GM19468 (cell line): ENCODE measurements at regions not wholly inside any gene's neighbourhood (a gene's known extent, or its start where the extent isn't known, plus 50 kb on each side); places are given as distances from the start of the nearest gene placed in this dataset.

ENCODE experiments used
- ATAC-seq: cut with Tn5 transposase; IDR thresholded peaks from one replicate; pipeline ENCODE4 v1.9.1; 2021; ENCODE audit warnings: mild to moderate bottlenecking, moderate library complexity, moderate number of reproducible peaks; ENCODE audit not compliant: unreplicated experiment; ENCODE audit errors: extremely low read depth

DNA sequence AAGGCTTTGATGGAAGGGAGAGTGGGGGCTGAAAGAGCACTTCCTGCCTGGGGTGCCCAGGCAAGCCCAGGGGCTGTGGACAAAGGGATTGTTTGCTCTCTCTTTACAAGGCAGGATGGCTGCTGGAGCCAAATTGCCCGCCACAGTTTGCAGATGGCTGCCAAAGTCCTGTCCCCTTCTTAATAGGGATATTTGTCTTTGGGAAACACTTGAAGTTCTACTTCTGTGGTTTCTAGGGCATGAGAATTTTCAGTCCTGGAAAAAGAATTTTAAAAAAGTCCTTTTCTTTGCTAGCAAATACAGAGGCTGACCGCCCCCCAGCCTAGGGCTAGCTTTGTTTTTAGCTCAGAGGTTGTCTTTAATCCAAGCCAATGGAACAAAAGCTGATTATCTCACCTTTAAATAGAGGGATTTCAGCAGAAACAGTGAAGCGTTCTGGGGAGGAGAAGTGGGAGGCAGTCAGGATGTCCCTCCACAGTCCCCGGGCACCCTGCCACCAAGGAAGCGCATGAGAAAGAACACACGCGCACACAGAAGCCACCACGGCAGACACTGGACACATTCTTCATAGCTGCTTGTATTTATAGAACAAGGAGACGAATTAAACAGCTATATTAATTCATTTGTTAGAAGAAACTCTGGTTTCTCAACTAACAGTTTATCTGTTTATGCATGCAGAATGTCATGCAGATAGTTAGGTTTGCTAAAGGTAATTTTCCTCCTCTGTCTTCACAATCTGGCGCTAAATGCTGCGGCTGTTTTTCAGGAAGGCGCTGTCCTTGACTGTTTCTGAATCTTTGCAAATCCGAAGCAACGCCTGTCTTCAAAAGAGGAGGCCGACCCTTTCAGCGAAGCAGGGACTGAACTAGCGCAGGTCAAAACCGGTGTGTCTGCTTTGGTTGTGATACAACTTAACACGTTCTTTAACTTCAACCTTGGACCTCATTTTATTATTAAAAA is 736.9 kb downstream of the QKI start:
- ATAC-seq, result no peak

DNA sequence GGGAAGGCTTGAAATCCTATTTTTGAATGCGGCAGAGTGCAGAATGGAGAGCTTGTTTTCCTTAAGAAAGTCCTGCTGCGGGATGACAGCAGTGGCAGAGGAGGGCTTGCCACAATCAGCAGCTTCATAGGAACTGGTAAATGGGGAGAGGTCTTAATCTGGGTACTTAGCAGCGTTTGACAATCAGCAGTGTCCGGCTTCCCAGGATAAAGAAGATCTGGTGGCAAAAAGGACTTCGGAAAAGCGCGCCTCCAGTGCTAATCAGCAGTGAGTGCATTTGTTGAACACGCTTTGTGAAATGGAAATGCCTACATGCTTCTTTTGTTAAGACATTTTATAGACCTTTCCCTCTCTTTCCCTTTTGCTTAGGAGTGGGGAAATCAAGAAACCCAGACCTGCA is 735.7 kb downstream of the QKI start:
- no peak for ATAC-seq

DNA sequence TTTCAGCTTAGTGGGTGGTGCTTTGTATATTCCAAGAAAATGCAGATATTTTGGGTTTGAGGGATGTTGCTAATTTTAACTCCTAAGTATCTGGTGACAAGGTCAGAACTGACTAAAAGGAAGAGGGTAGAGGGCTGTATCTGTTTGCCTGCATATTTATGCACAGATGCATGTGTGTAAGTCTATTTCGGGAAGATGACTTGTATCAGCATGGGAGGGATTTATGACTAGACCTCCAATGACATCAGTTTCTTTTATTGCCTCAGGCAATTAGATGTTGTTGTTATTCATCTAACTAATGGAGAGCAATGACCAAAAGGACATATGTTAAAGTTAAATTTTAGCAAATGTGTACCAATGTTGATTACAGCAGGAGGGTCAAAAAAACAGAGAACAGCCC is 734.3 kb downstream of the QKI start:
- no peak for ATAC-seq

GRCh38 chr6:164144316-164144715 is 729.8 kb downstream of the QKI start:
- ATAC-seq, result no peak

- ATAC-seq, result no peak
Measured at GRCh38 chr6:164142322-164142721, 727.8 kb downstream of the QKI start.

GRCh38 chr6:164135511-164136132 is 721.1 kb downstream of the QKI start:
- no peak for ATAC-seq

GRCh38 chr6:164133095-164133494 is 718.6 kb downstream of the QKI start:
- no peak for ATAC-seq

- ATAC-seq, result no peak
Measured at GRCh38 chr6:164130585-164130984, 716.1 kb downstream of the QKI start.

DNA sequence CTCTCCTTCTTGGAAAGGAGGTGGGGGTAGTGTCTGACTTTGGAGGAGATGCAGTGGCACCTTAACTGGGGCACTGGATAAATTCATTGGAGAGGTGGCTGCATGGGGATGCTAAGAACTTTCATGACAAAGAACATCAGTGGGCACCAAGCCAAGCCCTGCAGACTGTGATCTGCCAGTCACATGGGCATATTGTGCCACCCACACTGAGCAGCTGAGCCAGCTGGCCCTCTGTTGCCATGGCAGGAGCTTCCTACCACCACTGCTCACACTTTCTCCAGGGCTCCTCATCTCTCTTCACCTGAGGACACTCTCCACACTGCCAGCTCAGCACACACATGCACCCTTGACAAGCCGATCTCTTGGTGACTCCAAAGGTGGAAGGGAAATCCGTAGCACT is 715.6 kb downstream of the QKI start:
- ATAC-seq, result no peak

DNA sequence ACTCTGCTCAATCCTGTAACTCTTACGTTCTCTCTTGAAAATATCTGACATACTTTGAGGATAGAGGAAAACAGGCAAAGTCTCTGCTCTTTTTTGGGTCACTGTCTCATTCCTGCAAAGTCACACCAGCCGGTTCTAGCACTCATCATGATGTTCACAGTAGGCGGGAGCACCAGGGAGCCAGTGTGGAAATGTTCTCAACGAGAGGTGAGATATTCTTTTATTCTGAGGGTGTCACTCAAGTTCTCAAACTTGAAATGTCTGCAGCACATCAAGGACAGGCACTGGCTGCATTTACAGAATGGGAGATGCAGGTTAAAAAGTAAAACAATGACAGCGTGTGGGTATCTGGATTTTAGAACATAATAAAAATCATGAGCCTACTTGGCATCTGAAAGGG is 714.7 kb downstream of the QKI start:
- no peak for ATAC-seq

- ATAC-seq, result no peak
Measured at GRCh38 chr6:164128101-164128500, 713.6 kb downstream of the QKI start.

GRCh38 chr6:164124986-164125385 is 710.5 kb downstream of the QKI start:
- ATAC-seq, result no peak

- no peak for ATAC-seq
Measured at GRCh38 chr6:164124473-164124872, 710.0 kb downstream of the QKI start.

DNA sequence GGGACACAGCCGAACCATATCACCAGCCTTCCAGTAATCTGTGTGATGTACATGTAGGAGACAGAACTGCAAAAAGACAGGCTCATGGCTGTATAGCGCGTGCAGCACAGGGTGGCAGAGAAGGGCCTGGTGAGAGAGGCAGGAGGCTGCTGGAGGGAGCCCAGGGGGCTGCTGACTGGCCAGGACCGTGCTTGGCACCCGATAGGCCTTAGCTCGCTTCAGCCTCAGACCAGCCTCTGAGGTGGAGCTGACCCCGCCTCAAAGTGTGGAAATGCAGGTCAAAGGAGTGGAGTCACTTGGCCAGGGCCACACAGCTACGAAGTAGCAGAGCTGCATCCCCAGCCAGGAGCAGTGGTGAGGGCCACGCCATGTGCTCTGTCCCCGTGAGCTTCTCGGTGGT is 707.6 kb downstream of the QKI start:
- no peak for ATAC-seq

DNA sequence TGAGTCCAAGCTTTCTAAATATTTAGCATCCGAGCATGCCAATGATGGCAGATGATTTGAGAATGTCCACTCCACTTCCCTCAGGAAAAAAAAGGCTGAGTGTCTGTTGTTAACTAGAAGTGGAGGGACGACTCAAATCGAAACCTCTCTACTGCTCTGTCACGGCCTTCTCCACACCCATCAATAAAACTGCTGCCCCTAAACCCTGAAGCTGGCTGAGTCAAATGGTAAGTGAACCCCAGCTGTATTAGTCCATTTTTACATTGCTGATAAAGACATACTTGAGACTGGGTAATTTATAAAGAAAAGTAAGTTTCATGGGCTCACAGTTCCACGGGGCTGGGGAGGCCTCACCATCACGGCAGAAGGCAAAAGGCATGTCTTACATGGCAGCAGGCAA is 707.0 kb downstream of the QKI start:
- ATAC-seq, result no peak

DNA sequence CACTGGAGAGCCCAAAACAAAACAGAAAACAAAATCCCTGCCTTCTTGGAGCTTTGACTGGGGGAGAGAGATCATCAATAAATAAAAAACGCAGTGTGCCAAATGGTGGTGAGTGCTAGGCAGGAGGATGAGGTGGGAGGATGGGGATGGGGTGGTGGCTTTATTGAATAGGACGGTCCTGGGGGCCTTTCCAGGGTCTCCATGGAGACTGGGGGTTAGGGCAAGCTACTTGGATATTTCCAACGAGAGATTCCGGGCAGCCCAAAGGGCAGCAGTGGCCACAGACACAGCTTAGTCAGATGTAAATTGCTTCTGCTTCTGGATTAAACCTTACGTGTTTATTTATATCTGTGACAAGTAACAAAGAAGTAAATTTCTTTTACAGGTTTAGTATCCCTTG is 700.1 kb downstream of the QKI start:
- ATAC-seq, result no peak

DNA sequence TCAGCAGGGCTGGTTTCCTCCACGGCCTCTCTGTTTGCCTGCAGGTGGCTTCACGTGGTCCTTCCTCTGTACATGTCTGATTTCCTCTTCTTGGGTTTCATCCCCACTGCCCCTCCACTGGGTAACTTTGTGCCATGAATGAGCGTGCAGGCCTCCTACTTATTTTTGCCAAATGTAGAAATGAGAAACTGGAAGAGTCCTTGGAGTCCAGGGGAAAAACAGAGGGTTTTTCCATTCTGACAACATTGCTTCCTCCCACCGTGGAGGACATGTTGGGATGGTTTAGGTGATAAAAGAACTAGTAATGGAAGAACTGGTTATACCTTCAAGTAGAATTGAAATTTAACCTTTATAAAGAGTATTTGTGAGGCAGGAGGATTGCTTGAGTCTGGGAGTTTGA is 699.5 kb downstream of the QKI start:
- no peak for ATAC-seq

DNA sequence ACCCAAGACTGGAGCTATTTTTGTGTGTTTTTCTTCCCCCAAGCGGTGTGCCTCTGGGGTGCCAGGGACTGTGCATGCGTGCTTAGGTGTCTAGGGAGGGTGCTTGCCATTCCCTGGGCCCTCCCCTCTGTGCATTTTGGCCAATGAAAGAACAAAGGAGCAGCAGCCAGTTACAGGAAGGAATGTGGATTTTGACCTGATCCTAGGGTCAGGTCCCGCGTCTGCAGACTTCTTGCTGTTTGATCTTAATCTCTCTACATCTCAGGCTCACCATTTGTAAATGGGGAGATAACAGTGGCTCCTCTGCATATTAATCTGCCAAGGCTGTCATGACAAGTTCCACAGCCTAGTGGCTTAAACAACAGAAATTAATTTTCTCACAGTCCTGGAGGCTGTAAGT is 699.1 kb downstream of the QKI start:
- no peak for ATAC-seq

DNA sequence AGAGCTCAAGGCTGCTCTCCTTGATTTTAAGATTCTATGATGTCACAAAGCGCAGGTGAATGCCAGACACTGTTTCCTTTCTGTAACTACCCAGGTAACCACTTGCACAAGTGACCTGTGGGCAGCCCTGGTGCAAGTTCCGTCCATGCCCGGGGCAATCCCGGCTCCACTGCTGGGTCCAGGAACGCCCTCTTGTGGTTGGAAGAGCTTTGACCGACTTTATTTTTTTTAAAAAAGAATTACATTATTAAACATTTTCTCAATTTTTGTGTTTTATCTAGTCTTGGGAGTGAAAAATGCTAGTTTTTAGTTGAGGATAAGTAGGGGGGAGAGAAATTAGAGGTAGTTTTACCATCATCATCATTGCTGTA is 695.2 kb downstream of the QKI start:
- no peak for ATAC-seq

GRCh38 chr6:164108869-164109769 is 694.6 kb downstream of the QKI start:
- no peak for ATAC-seq

DNA sequence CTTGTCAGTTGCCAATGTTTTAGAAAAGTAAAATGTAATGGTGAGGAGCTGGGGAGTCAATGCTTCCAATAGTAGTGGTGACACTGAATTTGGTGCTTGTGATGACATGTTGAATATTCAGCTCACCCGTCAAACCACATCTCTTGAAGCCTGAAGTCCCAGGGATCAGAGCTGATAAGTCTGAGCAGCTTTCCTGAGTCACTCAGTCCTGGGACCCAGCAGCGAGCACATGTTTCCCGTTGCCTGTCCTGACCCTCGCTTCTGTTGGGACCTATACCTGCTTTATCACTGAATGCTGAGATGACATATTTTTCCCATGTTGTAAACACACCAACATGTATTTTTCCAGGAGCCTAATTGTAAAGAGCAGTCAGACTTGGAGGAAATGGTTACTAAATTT is 693.6 kb downstream of the QKI start:
- no peak for ATAC-seq
